Endothelial cell of umbilical vein (primary cell): ENCODE measurements at regions not wholly inside any gene's neighbourhood (a gene's known extent, or its start where the extent isn't known, plus 50 kb on each side); places are given as distances from the start of the nearest gene placed in this dataset.

Source experiments
- BruUV-seq: library from RNA; stranded (reverse); fragments of 400-500 nt; replicated peaks from 2 replicates; lab custom pipeline; 2021; lab: Mats Ljungman, UMichigan
- CTCF ChIA-PET: fragments of 300-600, 350-600 bp; sonication (Branson Sonifier 250); formaldehyde crosslinking; loops from one replicate; lab custom pipeline; 2021; ENCODE audit warnings: antibody characterized with exemption, inconsistent platforms; lab: Charles Lee
- POLR2A ChIA-PET: fragments of 300-600, 350-600 bp; sonication (Branson Sonifier 250); formaldehyde crosslinking; loops from one replicate; lab custom pipeline; 2021; ENCODE audit warnings: antibody characterized with exemption, inconsistent platforms; lab: Charles Lee
- DNase-seq: peaks from one replicate; pipeline ENCODE4 v3.0.0-alpha.2; 2011; ENCODE audit warnings: low read depth, low spot score
- FAIRE-seq: peaks from 2 replicates; lab custom pipeline; 2011; peaks lifted over from hg19 to GRCh38; lab: Jason Lieb, UNC
- H2AFZ ChIP-seq: 2 replicates; pipeline ENCODE4 v1.6.0; 2012; ENCODE audit warnings: low read depth, low read length, control low read depth, inconsistent platforms
- H3K27ac ChIP-seq: 2 replicates; pipeline ENCODE4 v1.5.1; 2011; ENCODE audit warnings: low read depth, mild to moderate bottlenecking, control low read depth, low read length, moderate library complexity; ENCODE audit not compliant: insufficient read depth
- H3K27me3 ChIP-seq, 2 experiments: 2 replicates each; pipeline versions ENCODE4 v1.6.0 to v1.6.1; 2011; ENCODE audit warnings: low read length in 2 of 2, mixed read lengths in 1 of 2; ENCODE audit not compliant: control insufficient read depth in 2 of 2, insufficient read depth in 2 of 2
- H3K36me3 ChIP-seq, 2 experiments: 2 replicates in 1 of 2; 3 replicates in 1 of 2; pipeline ENCODE4 v1.5.1; 2011; ENCODE audit warnings: low read length in 2 of 2, mild to moderate bottlenecking in 1 of 2, moderate library complexity in 1 of 2; ENCODE audit not compliant: control insufficient read depth in 2 of 2, insufficient read depth in 2 of 2; ENCODE audit errors: extremely low read depth in 1 of 2
- H3K4me1 ChIP-seq: 3 replicates; pipeline ENCODE4 v1.5.1; 2011; ENCODE audit warnings: mild to moderate bottlenecking, low read length; ENCODE audit not compliant: control insufficient read depth, insufficient read depth; ENCODE audit errors: extremely low read depth
- H3K4me2 ChIP-seq: 2 replicates; pipeline ENCODE4 v1.6.1; 2011; ENCODE audit warnings: low read length, control low read depth, mixed read lengths; ENCODE audit not compliant: insufficient read depth
- H3K4me3 ChIP-seq, 3 experiments: fragments of 200-600 bp in 1 of 3; sonication (generic), shearing (Covaris generic) in 1 of 3; replicated peaks in 1 of 3; 2 replicates each; pipeline ENCODE4 v1.5.1; 2011 to 2016; ENCODE audit warnings: control low read depth in 3 of 3, low read length in 3 of 3, mild to moderate bottlenecking in 2 of 3, inconsistent platforms in 1 of 3, low read depth in 1 of 3, moderate library complexity in 1 of 3; ENCODE audit not compliant: insufficient read depth in 1 of 3
- H3K79me2 ChIP-seq: 2 replicates; pipeline ENCODE4 v1.6.0; 2012; ENCODE audit warnings: low read length, inconsistent platforms; ENCODE audit not compliant: control insufficient read depth, insufficient read depth
- H3K9ac ChIP-seq: replicated peaks from 2 replicates; pipeline ENCODE3; 2011; ENCODE audit warnings: low read length, control low read depth; ENCODE audit not compliant: insufficient read depth; ENCODE audit errors: extremely low read depth
- H3K9me1 ChIP-seq: replicated peaks from 3 replicates; pipeline ENCODE4 v1.6.0; 2011; ENCODE audit warnings: mild to moderate bottlenecking, low read length; ENCODE audit not compliant: control insufficient read depth, insufficient read depth; ENCODE audit errors: extremely low read depth
- H3K9me3 ChIP-seq: replicated peaks from 2 replicates; pipeline ENCODE4 v1.5.1; 2012; ENCODE audit warnings: low read length, inconsistent platforms; ENCODE audit not compliant: control insufficient read depth, insufficient read depth
- H4K20me1 ChIP-seq: replicated peaks from 2 replicates; pipeline ENCODE3; 2011; ENCODE audit warnings: mild to moderate bottlenecking, low read length; ENCODE audit not compliant: control insufficient read depth, insufficient read depth; ENCODE audit errors: extremely low read depth
- CTCF ChIP-seq, 2 donors: IDR thresholded peaks; 1 replicate in 1 of 2; 2 replicates in 1 of 2; pipeline ENCODE4 v1.5.1; 2011; ENCODE audit warnings: low read length in 2 of 2, mild to moderate bottlenecking in 2 of 2, moderate library complexity in 2 of 2, control low read depth in 1 of 2, inconsistent platforms in 1 of 2, low read depth in 1 of 2; ENCODE audit not compliant: insufficient read depth in 1 of 2; ENCODE audit errors: extremely low read depth in 1 of 2
- EZH2 ChIP-seq: IDR thresholded peaks from 2 replicates; pipeline ENCODE4 v1.6.1; 2012; ENCODE audit warnings: borderline replicate concordance, low read depth, mild to moderate bottlenecking, moderate library complexity, low read length, inconsistent platforms; ENCODE audit not compliant: severe bottlenecking
- FOS ChIP-seq: IDR thresholded peaks from 2 replicates; pipeline ENCODE4 v1.6.1; 2011; ENCODE audit warnings: mild to moderate bottlenecking, low read length, moderate library complexity, borderline replicate concordance; ENCODE audit not compliant: insufficient read depth
- GATA2 ChIP-seq: IDR thresholded peaks from 2 replicates; pipeline ENCODE4 v1.7.0; 2011; ENCODE audit warnings: low read depth, mild to moderate bottlenecking, moderate library complexity, mixed read lengths, low read length; ENCODE audit not compliant: insufficient read length, insufficient read depth
- JUN ChIP-seq: IDR thresholded peaks from 2 replicates; pipeline ENCODE4 v1.6.1; 2011; ENCODE audit warnings: borderline replicate concordance, low read depth; ENCODE audit not compliant: insufficient read length, insufficient read depth
- MAX ChIP-seq: IDR thresholded peaks from 2 replicates; pipeline ENCODE4 v1.6.1; 2011; ENCODE audit not compliant: insufficient read depth, insufficient read length
- MYC ChIP-seq: IDR thresholded peaks from one replicate; pipeline ENCODE4 v1.6.1; 2011; ENCODE audit warnings: mild to moderate bottlenecking, low read depth, low read length
- POLR2A ChIP-seq: IDR thresholded peaks from 2 replicates; pipeline ENCODE4 v1.6.1; 2012; ENCODE audit warnings: low read depth, mild to moderate bottlenecking, control low read depth, low read length
- POLR2AphosphoS5 ChIP-seq: IDR thresholded peaks from 2 replicates; pipeline ENCODE4 v1.6.1; 2012; ENCODE audit warnings: low read depth, mild to moderate bottlenecking, control low read depth, low read length, moderate library complexity; ENCODE audit not compliant: insufficient read depth
- dilution Hi-C: fragments of 300-500 bp; cut with MboI; formaldehyde crosslinking; loops from one replicate; pipeline ENCODE4 v1.15.0; 2019; ENCODE audit warnings: low sequenced_read_pairs; ENCODE audit not compliant: extremely low pct_ligation_motif_present
- intact Hi-C: fragments of 100-400 bp; cut with micrococcal nuclease; formaldehyde crosslinking; loops from one replicate; pipeline ENCODE4 v1.10.0; 2022

GRCh38 chr10:64080071-64080470 is 558.9 kb downstream of the REEP3 start:
- H3K36me3 ChIP-seq, result no peaks in the 10 kb centered on the region
- dilution Hi-C loops, result no loop called here
- no TSS peak for BruUV-seq

GRCh38 chr10:64081947-64082482 is 560.8 kb downstream of the REEP3 start:
- CTCF ChIA-PET, result no interaction called here
- intact Hi-C loops, result no loop called here
- dilution Hi-C loops, result no loop called here

More at GRCh38 chr10:64080071-64080470, 558.9 kb downstream of the REEP3 start:
- no peaks in the 10 kb centered on the region for H3K9me1 ChIP-seq
- H3K9me3 ChIP-seq, result no peaks in the 10 kb centered on the region
- H3K27me3 ChIP-seq, result no peaks in the 10 kb centered on the region
- POLR2A ChIA-PET, result no interaction called here
- H3K79me2 ChIP-seq, result no peaks in the 10 kb centered on the region
- intact Hi-C loops, result no loop called here
- no peak for FAIRE-seq
- TF ChIP-seq EZH2 (no peak), GATA2 (no peak), POLR2A (no peak)
- H2AFZ ChIP-seq, result no peak overlapping the region
- no peak overlapping the region for H3K9ac ChIP-seq
- H3K4me1 ChIP-seq, result no peaks in the 10 kb centered on the region
- no peak for DNase-seq
- H3K27ac ChIP-seq, result no peak overlapping the region
- CTCF ChIA-PET, result no interaction called here
- H3K4me3 ChIP-seq, result no peak overlapping the region
- H3K4me2 ChIP-seq, result no peak overlapping the region
- H4K20me1 ChIP-seq, result no peaks in the 10 kb centered on the region

More at GRCh38 chr10:64081947-64082482, 560.8 kb downstream of the REEP3 start:
- no peak for DNase-seq
- no TSS peak for BruUV-seq
- H3K9me1 ChIP-seq, result no peaks in the 10 kb centered on the region
- no peak overlapping the region for H3K4me2 ChIP-seq
- H3K27me3 ChIP-seq, result no peaks in the 10 kb centered on the region
- FAIRE-seq, result no peak
- H2AFZ ChIP-seq, result no peak overlapping the region
- TF ChIP-seq MAX (no peak), EZH2 (no peak), FOS (no peak), POLR2AphosphoS5 (no peak), POLR2A (no peak), GATA2 (no peak), MYC (no peak), JUN (no peak), CTCF (IDR thresholded peaks at IDR 0.05; ENCODE audit: extremely low read depth in 1 of 2, insufficient read depth in 1 of 2, low read depth in 1 of 2, low read length in 2 of 2) (no peak)
- POLR2A ChIA-PET, result no interaction called here
- H3K36me3 ChIP-seq, result no peaks in the 10 kb centered on the region
- no peaks in the 10 kb centered on the region for H3K9me3 ChIP-seq
- no peaks in the 10 kb centered on the region for H3K79me2 ChIP-seq
- H4K20me1 ChIP-seq, result no peaks in the 10 kb centered on the region
- no peak overlapping the region for H3K9ac ChIP-seq
- no peak overlapping the region for H3K27ac ChIP-seq
- H3K4me3 ChIP-seq, result no peak overlapping the region
- no peaks in the 10 kb centered on the region for H3K4me1 ChIP-seq
